22Rv1 (cell line): ENCODE measurements at regions not wholly inside any gene's neighbourhood (a gene's known extent, or its start where the extent isn't known, plus 50 kb on each side); places are given as distances from the start of the nearest gene placed in this dataset.

Experiments used
- CTCF ChIP-seq: fragments of 450-650 bp; IDR thresholded peaks from 2 replicates; pipeline ENCODE4 v1.5.1; 2017; ENCODE audit warnings: mild to moderate bottlenecking
- ZFX ChIP-seq: fragments of 450-650 bp; IDR thresholded peaks from 2 replicates; pipeline ENCODE4 v1.6.1; 2017; ENCODE audit warnings: antibody characterized with exemption, borderline replicate concordance

GRCh38 chr5:123263859-123264258 lies 159.3 kb downstream of the CEP120 start:
- no peak for TF ChIP-seq CTCF
- no peak for TF ChIP-seq ZFX
